A549 (cell line): ENCODE measurements at regions not wholly inside any gene's neighbourhood (a gene's known extent, or its start where the extent isn't known, plus 50 kb on each side); places are given as distances from the start of the nearest gene placed in this dataset.

Source experiments
- ATAC-seq, 2 experiments: fragments of 200-7000 bp in 1 of 2; fragments of >200 bp in 1 of 2; cut with Nextera tagmentation in 1 of 2; cut with Tn5 transposase in 1 of 2; 3 replicates each; pipeline versions ENCODE4 v1.8.0 to v1.9.1; 2018 to 2020; ENCODE audit warnings: mild to moderate bottlenecking in 1 of 2, moderate library complexity in 1 of 2
- CTCF ChIA-PET: fragments of 300-600 bp; sonication (Branson Sonifier 250); formaldehyde crosslinking; extraction: SDS; loops from one replicate; lab custom pipeline; 2021; ENCODE audit warnings: antibody characterized with exemption, inconsistent platforms; lab: Yijun Ruan, JAX
- POLR2A ChIA-PET: fragments of 350-600 bp; formaldehyde crosslinking; extraction: SDS; loops from one replicate; lab custom pipeline; 2021; ENCODE audit warnings: antibody characterized with exemption, inconsistent platforms; lab: Yijun Ruan, JAX
- DNase-seq, 2 experiments: peaks; one replicate each; pipeline versions ENCODE4 v3.0.0 to v3.0.0-alpha.2; 2011 to 2016; ENCODE audit warnings: low read depth in 1 of 2, low spot score in 1 of 2
- FAIRE-seq: peaks from 2 replicates; lab custom pipeline; 2011; peaks lifted over from hg19 to GRCh38; lab: Jason Lieb, UNC
- H3K27ac ChIP-seq, 2 experiments: fragments of >200 bp; sonication (Bioruptor Twin); formaldehyde crosslinking; 3 replicates each; pipeline ENCODE4 v1.5.1; 2016 to 2017
- H3K4me1 ChIP-seq: fragments of >200 bp; sonication (Bioruptor Twin); formaldehyde crosslinking; 3 replicates; pipeline ENCODE4 v1.6.1; 2016
- H3K4me2 ChIP-seq: fragments of >200 bp; sonication (Bioruptor Twin); formaldehyde crosslinking; 3 replicates; pipeline ENCODE4 v1.6.1; 2016
- H3K4me3 ChIP-seq: fragments of >200 bp; sonication (Bioruptor Twin); formaldehyde crosslinking; 3 replicates; pipeline ENCODE4 v1.5.1; 2016
- H3K9me3 ChIP-seq: fragments of >200 bp; sonication (Bioruptor Twin); formaldehyde crosslinking; 3 replicates; pipeline ENCODE4 v1.6.1; 2016
- BHLHE40 ChIP-seq: IDR thresholded peaks from 2 replicates; pipeline ENCODE4 v1.6.1; 2012; ENCODE audit warnings: low read depth, low read length, inconsistent platforms
- CBX2 ChIP-seq: fragments of 200-600 bp; sonication (generic); IDR thresholded peaks from 2 replicates; pipeline ENCODE4 v1.6.1; 2016; ENCODE audit warnings: low read depth, mild to moderate bottlenecking, borderline replicate concordance
- CHD4 ChIP-seq: fragments of 200-600 bp; sonication (generic); IDR thresholded peaks from 2 replicates; pipeline ENCODE4 v1.6.1; 2016; ENCODE audit warnings: antibody characterized with exemption, mild to moderate bottlenecking, borderline replicate concordance
- EHMT2 ChIP-seq: fragments of 200-600 bp; sonication (generic); IDR thresholded peaks from 2 replicates; pipeline ENCODE4 v1.6.1; 2016; ENCODE audit warnings: antibody characterized with exemption, low read depth, mild to moderate bottlenecking, moderate library complexity
- FOSL2 ChIP-seq, 2 experiments: fragments of 450-650 bp in 1 of 2; fragments of >200 bp in 1 of 2; sonication (Bioruptor Twin) in 1 of 2; formaldehyde crosslinking; IDR thresholded peaks; 2 replicates each; pipeline versions ENCODE4 v1.5.0 to v1.6.1; 2016 to 2020; ENCODE audit warnings: mild to moderate bottlenecking in 1 of 2, moderate library complexity in 1 of 2
- HES2 ChIP-seq: fragments of >200 bp; sonication (Bioruptor Twin); formaldehyde crosslinking; IDR thresholded peaks from 2 replicates; pipeline ENCODE4 v1.6.1; 2016
- HEYL ChIP-seq: fragments of 250-450 bp; sonication (Bioruptor Pico); IDR thresholded peaks from 2 replicates; pipeline ENCODE4 v1.8.0; 2021; ENCODE audit warnings: mild to moderate bottlenecking, moderate library complexity
- JUN ChIP-seq, 2 experiments: fragments of >200 bp; sonication (Bioruptor Twin); formaldehyde crosslinking; IDR thresholded peaks; 2 replicates in 1 of 2; 3 replicates in 1 of 2; pipeline ENCODE4 v1.6.1; 2016 to 2017
- JUNB ChIP-seq: fragments of >200 bp; sonication (Bioruptor Twin); formaldehyde crosslinking; IDR thresholded peaks from 2 replicates; pipeline ENCODE4 v1.6.1; 2016
- MAX ChIP-seq: IDR thresholded peaks from 2 replicates; pipeline ENCODE4 v1.6.1; 2012
- NPAS2 ChIP-seq: fragments of 250-450 bp; sonication (Bioruptor Pico); IDR thresholded peaks from 2 replicates; pipeline ENCODE4 v1.8.0; 2022; ENCODE audit warnings: mild to moderate bottlenecking, moderate library complexity, borderline replicate concordance
- NR3C1 ChIP-seq: fragments of >200 bp; sonication (Bioruptor Twin); formaldehyde crosslinking; IDR thresholded peaks from 3 replicates; pipeline ENCODE4 v1.6.1; 2017
- PBX3 ChIP-seq: IDR thresholded peaks from 2 replicates; pipeline ENCODE4 v1.6.1; 2012
- PHF8 ChIP-seq: fragments of 200-600 bp; sonication (generic); IDR thresholded peaks from 2 replicates; pipeline ENCODE4 v1.6.1; 2016; ENCODE audit warnings: low read depth, mild to moderate bottlenecking, antibody characterized with exemption, moderate library complexity, borderline replicate concordance
- RAD21 ChIP-seq, 2 experiments: fragments of >200 bp in 1 of 2; sonication (Bioruptor Twin) in 1 of 2; formaldehyde crosslinking in 1 of 2; IDR thresholded peaks in 1 of 2; conservative IDR thresholded peaks in 1 of 2; 2 replicates in 1 of 2; 3 replicates in 1 of 2; pipeline ENCODE4 v1.6.1; 2012 to 2018; ENCODE audit warnings: inconsistent platforms in 1 of 2
- RCOR1 ChIP-seq: fragments of 150-350 bp; IDR thresholded peaks from 2 replicates; pipeline ENCODE4 v1.6.1; 2014; ENCODE audit warnings: antibody characterized with exemption, low read length, low read depth
- REST ChIP-seq: fragments of 200-600 bp; sonication (generic); IDR thresholded peaks from 2 replicates; pipeline ENCODE4 v1.6.1; 2016; ENCODE audit warnings: antibody characterized with exemption, mild to moderate bottlenecking, moderate library complexity
- RNF2 ChIP-seq: fragments of 200-600 bp; sonication (generic); IDR thresholded peaks from 2 replicates; pipeline ENCODE4 v1.6.1; 2016; ENCODE audit warnings: low read depth, mild to moderate bottlenecking, antibody characterized with exemption, moderate library complexity, borderline replicate concordance
- ZFP36 ChIP-seq: fragments of 450-650 bp; IDR thresholded peaks from 2 replicates; pipeline ENCODE4 v1.6.1; 2014; ENCODE audit warnings: borderline replicate concordance; ENCODE audit not compliant: partially characterized antibody
- WGBS: methylation state at CpG from one replicate; pipeline ENCODE4 v1.1.6; 2017; ENCODE audit errors: missing lambda C conversion rate; 5-methylcytosine and 5-hydroxymethylcytosine counted together

GRCh38 chr20:50421356-50422340, 88.5 kb upstream of the PTPN1 start:
- peaks cover 36% of the 10 kb centered on the region for H3K4me1 ChIP-seq
- CTCF ChIA-PET: interaction anchor here (1.0 to 1.7 kb wide), 9 partner anchors 11 to 231 kb away, joined by 3 to 8 read pairs (median 3); partner anchors contain the start of gene CEBPB
- no peak for ATAC-seq
- peak overlapping the region; percentile 68 for H3K4me2 ChIP-seq
- H3K27ac ChIP-seq: peak overlapping the region; percentile 89 to 95
- no peak for FAIRE-seq
- TF ChIP-seq MAX: peak; percentile 40; the same call in 1 of the 2 replicates
- no peak for TF ChIP-seq CBX2
- H3K4me3 ChIP-seq: no peak overlapping the region
- H3K9me3 ChIP-seq: peaks cover 17% of the 10 kb centered on the region
- DNase-seq: no peak
- WGBS: 90% methylated on average over 6 of the region's 6 CpGs
- POLR2A ChIA-PET: no interaction called here

GRCh38 chr20:50423758-50424157, 86.4 kb upstream of the PTPN1 start:
- Histone ChIP-seq H3K9me3 (peaks cover 17% of the 10 kb centered on the region), H3K4me1 (peaks cover 47% of the 10 kb centered on the region), H3K4me2 (peak overlapping the region; percentile 68), H3K27ac (peak overlapping the region; percentile 89 to 95), H3K4me3 (no peak overlapping the region)
- WGBS: 60% methylated on average over 6 of the region's 6 CpGs
- no peak for FAIRE-seq
- CTCF ChIA-PET: interaction anchor here (0.6 to 2.5 kb wide), 7 partner anchors 27 to 303 kb away, joined by 3 to 6 read pairs (median 3); no protein-coding TSS in a partner anchor
- POLR2A ChIA-PET: interaction anchor here (1.2 kb wide), 1 partner anchor 15 kb away, joined by 3 read pairs; no protein-coding TSS in a partner anchor
- peak in 1 of 2 experiments; percentile 3; a peak in 1 of 6 replicates for ATAC-seq
- no peak for DNase-seq
- TF ChIP-seq BHLHE40 (no peak), REST (no peak), RCOR1 (no peak), NPAS2 (CRISPR knock-in tag) (no peak), ZFP36 (peak; percentile 70), RAD21 (conservative IDR thresholded peaks at IDR 0.05 in 1 of 2, IDR thresholded peaks at IDR 0.05 in 1 of 2) (no peak), EHMT2 (no peak), HES2 (no peak), NR3C1 (no peak), CHD4 (0 out of 2 replicates have a peak, but pooled peaks have one; percentile 28), JUN (IDR thresholded peaks at IDR 0.05) (no peak), JUNB (no peak), RNF2 (no peak), FOSL2 (IDR thresholded peaks at IDR 0.05) (no peak), FOSL2 (CRISPR knock-in tag; IDR thresholded peaks at IDR 0.05) (no peak), HEYL (CRISPR knock-in tag) (no peak), PHF8 (no peak), PBX3 (no peak)
- TF ChIP-seq, all 56 proteins: peak for 2
